Stimulated activated CD4-positive, alpha-beta T cell treated with anti-CD3 and anti-CD28 coated beads, Interleukin-2, amount 100 ng/mL, for 4 hours (primary cell): ENCODE measurements at regions not wholly inside any gene's neighbourhood (a gene's known extent, or its start where the extent isn't known, plus 50 kb on each side); places are given as distances from the start of the nearest gene placed in this dataset.
"Not testable (repeated sequence)": the region's sequence is repeated elsewhere in the genome, so short reads cannot be mapped to it uniquely, and the experiment has no call there.

Source experiments
- DNase-seq: peaks from one replicate; pipeline ENCODE4 v3.0.0-alpha.2; 2020; ENCODE audit warnings: low read depth

GRCh38 chr3:23709987-23710386, 95.8 kb upstream of the UBE2E1 start:
- no peak for DNase-seq

- DNase-seq, result no peak
Measured at GRCh38 chr3:23710555-23710954, 95.2 kb upstream of the UBE2E1 start.

- DNase-seq, result no peak
Measured at GRCh38 chr3:23711916-23712494, 93.8 kb upstream of the UBE2E1 start.

GRCh38 chr3:23712656-23713559, 92.8 kb upstream of the UBE2E1 start:
- no peak for DNase-seq

- no peak for DNase-seq
Measured at GRCh38 chr3:23713641-23714040, 92.1 kb upstream of the UBE2E1 start.

GRCh38 chr3:23720059-23720458, 85.7 kb upstream of the UBE2E1 start:
- DNase-seq, result no peak

GRCh38 chr3:23720885-23721284, 84.9 kb upstream of the UBE2E1 start:
- no peak for DNase-seq

- no peak for DNase-seq
Measured at GRCh38 chr3:23723141-23723540, 82.6 kb upstream of the UBE2E1 start.

GRCh38 chr3:23723930-23724329, 81.8 kb upstream of the UBE2E1 start:
- DNase-seq, result no peak

GRCh38 chr3:23726811-23727548, 78.8 kb upstream of the UBE2E1 start:
- DNase-seq, result no peak

- DNase-seq, result no peak
Measured at GRCh38 chr3:23728601-23729117, 77.1 kb upstream of the UBE2E1 start.

- not testable (repeated sequence) for DNase-seq
Measured at GRCh38 chr3:23729362-23729761, 76.4 kb upstream of the UBE2E1 start.

GRCh38 chr3:23734481-23734880, 71.3 kb upstream of the UBE2E1 start:
- DNase-seq, result no peak

- no peak for DNase-seq
Measured at GRCh38 chr3:23735062-23735461, 70.7 kb upstream of the UBE2E1 start.

GRCh38 chr3:23735535-23736326, 70.0 kb upstream of the UBE2E1 start:
- DNase-seq, result no peak

- DNase-seq, result no peak
Measured at GRCh38 chr3:23738944-23739343, 66.8 kb upstream of the UBE2E1 start.

GRCh38 chr3:23739536-23739935, 66.2 kb upstream of the UBE2E1 start:
- DNase-seq, result no peak

- peak; percentile 9 for DNase-seq
Measured at GRCh38 chr3:23740517-23740965, 65.2 kb upstream of the UBE2E1 start.

- no peak for DNase-seq
Measured at GRCh38 chr3:23741036-23741706, 64.6 kb upstream of the UBE2E1 start.

- no peak for DNase-seq
Measured at GRCh38 chr3:23743141-23743784, 62.5 kb upstream of the UBE2E1 start.

- no peak for DNase-seq
Measured at GRCh38 chr3:23746441-23746840, 59.3 kb upstream of the UBE2E1 start.
